ENCODE measurements at regions not wholly inside any gene's neighbourhood (a gene's known extent, or its start where the extent isn't known, plus 50 kb on each side); places are given as distances from the start of the nearest gene placed in this dataset.

DNA sequence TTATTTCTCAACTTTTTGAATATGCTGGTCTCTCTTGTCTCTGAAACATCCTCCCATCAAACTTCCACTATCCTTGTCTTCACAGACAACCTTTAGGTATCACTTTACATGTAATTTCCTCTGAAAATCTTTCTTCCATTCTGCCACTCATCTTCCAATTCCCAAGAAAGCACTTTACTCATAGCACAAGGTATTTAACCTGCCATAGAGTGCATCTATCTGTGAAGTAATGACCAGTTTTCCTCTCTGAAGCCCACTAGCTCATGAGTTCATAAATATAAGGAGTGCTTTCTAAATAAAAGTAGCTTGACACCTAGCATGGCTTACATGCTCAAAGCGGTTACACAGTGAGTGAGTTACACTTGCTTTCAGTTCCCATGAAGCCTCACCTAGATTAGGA lies 160.7 kb upstream of the CMC1 start:
- TF ChIP-seq, protein P1, sequence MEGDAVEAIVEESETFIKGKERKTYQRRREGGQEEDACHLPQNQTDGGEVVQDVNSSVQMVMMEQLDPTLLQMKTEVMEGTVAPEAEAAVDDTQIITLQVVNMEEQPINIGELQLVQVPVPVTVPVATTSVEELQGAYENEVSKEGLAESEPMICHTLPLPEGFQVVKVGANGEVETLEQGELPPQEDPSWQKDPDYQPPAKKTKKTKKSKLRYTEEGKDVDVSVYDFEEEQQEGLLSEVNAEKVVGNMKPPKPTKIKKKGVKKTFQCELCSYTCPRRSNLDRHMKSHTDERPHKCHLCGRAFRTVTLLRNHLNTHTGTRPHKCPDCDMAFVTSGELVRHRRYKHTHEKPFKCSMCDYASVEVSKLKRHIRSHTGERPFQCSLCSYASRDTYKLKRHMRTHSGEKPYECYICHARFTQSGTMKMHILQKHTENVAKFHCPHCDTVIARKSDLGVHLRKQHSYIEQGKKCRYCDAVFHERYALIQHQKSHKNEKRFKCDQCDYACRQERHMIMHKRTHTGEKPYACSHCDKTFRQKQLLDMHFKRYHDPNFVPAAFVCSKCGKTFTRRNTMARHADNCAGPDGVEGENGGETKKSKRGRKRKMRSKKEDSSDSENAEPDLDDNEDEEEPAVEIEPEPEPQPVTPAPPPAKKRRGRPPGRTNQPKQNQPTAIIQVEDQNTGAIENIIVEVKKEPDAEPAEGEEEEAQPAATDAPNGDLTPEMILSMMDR (IDR thresholded peaks at IDR 0.05; ENCODE audit: low read depth, low read length): no peak
- DNase-seq (ENCODE audit: low read depth in 1 of 2, low spot score in 1 of 2): no peak
- H3K4me1 ChIP-seq (ENCODE audit: low read depth): no peaks in the 10 kb centered on the region
- H3K27ac ChIP-seq: no peak overlapping the region
- H3K4me3 ChIP-seq: no peak overlapping the region
- H3K27me3 ChIP-seq: no peaks in the 10 kb centered on the region
- H3K9me3 ChIP-seq (ENCODE audit: low read depth): no peaks in the 10 kb centered on the region
- no peaks in the 10 kb centered on the region for H3K36me3 ChIP-seq

- H3K27ac ChIP-seq: no peak overlapping the region
- H3K4me3 ChIP-seq: no peak overlapping the region
Observed at GRCh38 chr3:28081533-28081947, 159.9 kb upstream of the CMC1 start.

GRCh38 chr3:28087591-28087990 lies 153.8 kb upstream of the CMC1 start:
- Histone ChIP-seq H3K27me3 (no peaks in the 10 kb centered on the region), H3K4me1 (ENCODE audit: low read depth) (no peaks in the 10 kb centered on the region), H3K9me3 (ENCODE audit: low read depth) (no peaks in the 10 kb centered on the region), H3K27ac (no peak overlapping the region), H3K36me3 (no peaks in the 10 kb centered on the region), H3K4me3 (no peak overlapping the region)
- TF ChIP-seq, protein P1 (IDR thresholded peaks at IDR 0.05; ENCODE audit: low read depth, low read length): no peak
- DNase-seq (ENCODE audit: low read depth in 1 of 2, low spot score in 1 of 2): no peak

More at GRCh38 chr3:28081533-28081947, 159.9 kb upstream of the CMC1 start:
- DNase-seq (ENCODE audit: low read depth in 1 of 2, low spot score in 1 of 2): no peak
- Histone ChIP-seq H3K27me3 (no peaks in the 10 kb centered on the region), H3K9me3 (ENCODE audit: low read depth) (no peaks in the 10 kb centered on the region), H3K4me1 (ENCODE audit: low read depth) (no peaks in the 10 kb centered on the region), H3K36me3 (no peaks in the 10 kb centered on the region)
- TF ChIP-seq, protein P1 (IDR thresholded peaks at IDR 0.05; ENCODE audit: low read depth, low read length): no peak

DNA sequence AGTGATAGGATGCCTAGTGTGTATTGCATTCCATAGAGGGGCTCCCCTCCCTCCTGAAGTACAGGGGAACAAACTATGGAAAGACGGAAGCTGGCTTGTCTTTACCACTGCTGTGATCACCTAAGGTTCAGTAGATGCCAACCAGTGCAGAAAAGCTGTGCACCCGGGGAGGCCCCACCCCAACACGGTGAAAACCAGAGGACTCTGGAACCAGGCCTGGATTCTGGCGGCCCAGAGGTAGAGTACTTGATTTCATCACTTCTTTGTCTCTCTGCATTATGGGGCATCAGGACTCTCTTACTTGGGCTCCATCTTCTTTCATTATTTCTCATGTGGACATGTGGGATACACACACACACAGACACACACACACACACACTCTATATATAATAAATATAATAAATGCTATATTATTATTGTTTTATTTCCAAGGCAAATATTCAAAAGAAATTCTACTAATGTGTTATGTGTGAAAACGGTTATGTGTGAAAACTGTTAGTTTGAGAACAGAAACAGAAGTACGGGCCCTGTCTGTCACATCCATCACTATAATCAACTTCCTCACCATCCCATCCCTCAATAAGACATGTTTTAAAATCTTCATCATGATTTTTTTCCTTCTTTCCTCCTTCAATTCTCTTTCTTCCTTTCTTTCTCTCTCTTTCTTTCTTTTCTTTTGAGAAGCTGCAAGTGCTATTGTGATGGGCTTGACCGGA lies 152.4 kb upstream of the CMC1 start:
- Histone ChIP-seq H3K4me3 (no peak overlapping the region), H3K27me3 (no peaks in the 10 kb centered on the region), H3K4me1 (ENCODE audit: low read depth) (no peaks in the 10 kb centered on the region), H3K36me3 (no peaks in the 10 kb centered on the region), H3K27ac (no peak overlapping the region), H3K9me3 (ENCODE audit: low read depth) (no peaks in the 10 kb centered on the region)
- TF ChIP-seq, protein P1 (IDR thresholded peaks at IDR 0.05; ENCODE audit: low read depth, low read length): no peak
- no peak for DNase-seq (ENCODE audit: low read depth in 1 of 2, low spot score in 1 of 2)

- Histone ChIP-seq H3K4me1 (ENCODE audit: low read depth) (no peaks in the 10 kb centered on the region), H3K9me3 (ENCODE audit: low read depth) (no peaks in the 10 kb centered on the region), H3K4me3 (no peak overlapping the region), H3K27me3 (no peaks in the 10 kb centered on the region), H3K36me3 (no peaks in the 10 kb centered on the region), H3K27ac (no peak overlapping the region)
- TF ChIP-seq, protein P1 (IDR thresholded peaks at IDR 0.05; ENCODE audit: low read depth, low read length): no peak
- no peak for DNase-seq (ENCODE audit: low read depth in 1 of 2, low spot score in 1 of 2)
Observed at GRCh38 chr3:28089527-28089897, 151.9 kb upstream of the CMC1 start.
